ENCODE measurements at regions not wholly inside any gene's neighbourhood (a gene's known extent, or its start where the extent isn't known, plus 50 kb on each side); places are given as distances from the start of the nearest gene placed in this dataset.

DNA sequence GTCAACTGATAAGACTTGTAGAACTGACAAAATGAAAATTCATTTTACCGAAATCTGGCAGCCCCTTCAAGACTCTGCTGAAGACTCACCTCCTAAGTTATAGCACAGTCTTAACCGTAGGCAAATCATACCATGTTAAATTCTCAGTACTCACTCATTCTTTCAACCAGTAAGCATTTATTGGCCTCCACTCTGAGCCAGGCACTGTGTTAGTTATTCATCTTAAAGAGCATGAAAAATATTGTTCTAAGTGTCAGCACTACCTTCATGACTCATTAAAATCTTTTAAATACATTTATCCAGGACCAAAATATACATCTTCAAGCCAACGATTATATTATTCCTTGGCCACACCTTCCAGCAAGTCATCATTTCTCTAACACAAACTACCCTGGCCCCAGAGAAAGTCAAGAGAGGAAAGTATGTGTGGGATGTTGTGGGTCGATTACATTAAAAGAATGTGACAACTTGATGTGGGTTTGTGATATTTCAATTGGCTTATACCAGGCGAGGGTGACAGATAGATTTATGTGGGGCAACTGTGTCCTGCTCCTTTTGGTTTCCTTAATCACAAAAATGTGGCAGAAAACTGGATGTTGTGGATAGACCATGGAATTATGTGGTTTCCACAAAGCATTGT is 55.0 kb downstream of the TMEM30B start:
- no peak for TF ChIP-seq POLR2A (IDR thresholded peaks at IDR 0.05; ENCODE audit: low read depth, low read length)
- DNase-seq (ENCODE audit: insufficient read length, low spot score) (no peak), FAIRE-seq (no peak)

DNA sequence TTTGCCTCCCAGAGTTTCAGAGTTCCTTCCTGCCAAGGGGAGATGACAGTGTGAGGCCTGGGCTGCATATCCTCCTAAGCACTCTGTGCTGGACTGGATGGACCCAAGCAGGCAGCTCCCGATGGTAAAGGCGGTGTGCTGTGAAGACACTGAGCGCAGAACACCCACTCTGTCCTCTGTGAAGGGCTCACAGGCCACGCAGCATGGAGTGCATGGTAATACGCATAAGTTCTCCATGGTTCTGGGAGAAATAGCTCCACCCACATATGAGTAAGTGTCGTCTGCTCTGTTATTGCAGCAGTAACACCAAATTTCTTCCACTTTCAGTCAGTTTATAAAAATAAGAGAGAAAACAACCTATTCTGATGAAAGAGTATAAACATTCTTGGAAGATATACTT is 55.8 kb downstream of the TMEM30B start:
- DNase-seq (ENCODE audit: insufficient read length, low spot score) (no peak), FAIRE-seq (no peak)
- no peak for TF ChIP-seq POLR2A (IDR thresholded peaks at IDR 0.05; ENCODE audit: low read depth, low read length)

DNA sequence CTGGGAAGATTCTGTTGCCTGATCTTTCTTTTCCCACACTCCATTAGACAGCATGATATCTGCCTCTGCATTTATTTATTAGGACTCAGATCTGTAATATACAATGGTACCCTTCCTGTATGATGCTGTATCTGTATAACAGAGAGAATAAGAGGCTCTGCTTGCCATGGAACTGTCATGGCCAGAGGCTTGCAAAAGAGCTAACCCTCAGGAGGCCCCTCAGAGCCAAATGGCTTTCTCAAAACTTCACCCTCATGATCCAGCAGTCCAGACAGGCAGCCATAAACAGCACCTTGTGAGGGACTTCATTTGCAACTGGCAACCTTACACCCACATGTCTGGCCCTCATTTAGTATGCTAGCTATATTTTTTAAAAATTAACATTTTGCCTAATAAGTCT is 57.6 kb downstream of the TMEM30B start:
- TF ChIP-seq POLR2A (IDR thresholded peaks at IDR 0.05; ENCODE audit: low read depth, low read length) = no peak
- no peak for FAIRE-seq
- no peak for DNase-seq (ENCODE audit: insufficient read length, low spot score)

DNA sequence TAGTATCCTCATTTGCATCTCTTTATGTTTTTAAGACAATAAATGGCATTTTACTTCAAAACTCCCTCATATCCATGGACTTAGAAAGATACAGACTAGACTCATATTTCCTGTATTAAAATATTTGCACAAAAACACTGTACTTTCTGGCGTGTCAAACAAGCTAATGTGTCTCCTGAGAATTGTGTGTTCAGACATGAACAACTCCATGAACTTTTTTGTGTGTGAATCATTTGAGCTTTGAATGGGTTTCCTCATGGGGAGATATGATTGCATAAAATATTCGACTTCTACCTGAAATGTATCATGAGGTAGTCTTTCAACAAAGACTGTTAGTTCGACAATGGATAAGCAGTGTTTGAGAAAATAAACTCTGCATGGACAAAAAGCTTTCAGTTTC is 58.8 kb downstream of the TMEM30B start:
- TF ChIP-seq POLR2A (IDR thresholded peaks at IDR 0.05; ENCODE audit: low read depth, low read length) = no peak
- no peak for DNase-seq (ENCODE audit: insufficient read length, low spot score)
- no peak for FAIRE-seq

DNA sequence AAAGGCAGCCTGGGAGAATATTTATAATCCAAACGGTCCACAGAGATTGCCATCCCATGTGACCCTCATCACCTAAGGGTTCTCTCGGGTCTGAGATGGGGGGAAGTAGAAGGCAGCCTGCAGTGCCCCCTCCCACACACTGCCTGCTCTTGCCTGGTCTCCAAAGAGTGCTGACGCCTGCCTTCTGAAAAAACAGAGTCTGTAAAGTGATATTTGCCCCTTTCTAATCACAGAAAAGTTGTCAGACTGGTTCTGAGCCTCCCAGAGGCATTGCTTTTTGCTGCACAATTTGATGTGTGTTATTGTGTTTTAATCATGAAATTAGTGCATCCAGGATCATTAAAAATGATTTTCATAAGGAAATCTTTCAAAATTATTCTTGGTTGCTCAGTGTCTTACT is 59.2 kb downstream of the TMEM30B start:
- no peak for FAIRE-seq
- TF ChIP-seq POLR2A (IDR thresholded peaks at IDR 0.05; ENCODE audit: low read depth, low read length) = no peak
- DNase-seq (ENCODE audit: insufficient read length, low spot score) = no peak

DNA sequence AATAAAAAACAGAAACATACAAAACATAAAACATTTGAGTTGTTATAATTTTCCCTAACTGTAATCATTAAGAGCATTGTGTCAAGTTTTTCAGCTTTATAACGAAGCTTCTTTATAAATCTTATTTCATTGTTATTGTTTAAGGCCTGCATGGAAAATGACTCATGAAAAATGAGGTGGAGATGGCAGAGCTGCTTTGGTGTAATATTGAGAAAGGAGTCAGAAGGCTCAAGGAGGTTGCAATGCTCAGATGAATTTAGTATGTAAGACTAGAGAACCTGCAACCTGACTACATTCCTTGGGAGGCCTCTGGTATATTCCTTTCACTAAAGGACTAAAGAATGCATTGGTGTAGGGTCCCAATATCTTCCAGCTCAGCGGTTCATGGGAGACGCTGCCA is 61.5 kb downstream of the TMEM30B start:
- no peak for TF ChIP-seq POLR2A (IDR thresholded peaks at IDR 0.05; ENCODE audit: low read depth, low read length)
- peak; percentile 36 for FAIRE-seq
- DNase-seq (ENCODE audit: insufficient read length, low spot score) = no peak

DNA sequence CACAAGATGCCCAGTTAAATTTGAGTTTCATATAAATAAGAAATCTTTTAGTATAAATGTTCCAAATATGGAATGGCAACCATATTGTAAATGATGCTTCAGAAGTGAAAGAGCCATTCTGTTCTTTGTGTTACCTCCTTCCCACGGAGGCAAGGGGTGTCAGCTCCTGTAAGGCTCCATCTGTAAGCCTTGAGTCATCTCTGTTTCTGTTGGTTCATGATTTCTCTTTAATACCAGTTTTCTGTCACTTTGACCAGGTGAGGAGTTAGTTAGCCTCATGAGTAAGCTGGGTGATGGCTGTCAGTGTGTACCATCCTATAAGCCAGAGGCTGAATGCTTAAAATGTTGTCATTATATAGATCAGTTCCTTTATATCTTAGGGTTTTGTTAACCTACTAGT is 61.9 kb downstream of the TMEM30B start:
- TF ChIP-seq POLR2A (IDR thresholded peaks at IDR 0.05; ENCODE audit: low read depth, low read length) = no peak
- no peak for DNase-seq (ENCODE audit: insufficient read length, low spot score)
- FAIRE-seq = no peak

DNA sequence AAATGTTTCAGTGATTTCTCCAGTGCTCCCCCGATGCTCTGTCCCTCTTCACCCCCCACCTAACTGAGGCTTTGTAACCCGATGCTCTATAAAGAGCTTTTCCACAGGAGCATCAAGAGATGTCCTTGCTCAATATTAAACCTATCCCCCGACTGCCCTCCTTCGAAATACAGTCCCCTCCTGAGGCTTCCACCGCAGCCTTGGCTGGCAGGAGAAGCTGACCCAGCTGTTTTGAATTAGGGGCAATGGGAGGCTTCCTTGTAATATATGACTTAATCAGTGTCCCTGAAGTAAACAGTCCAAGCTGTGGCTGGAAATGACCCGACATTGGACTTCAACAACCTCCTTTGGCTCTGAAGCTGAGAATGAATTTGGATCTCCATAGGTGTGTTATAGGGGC is 62.4 kb downstream of the TMEM30B start:
- no peak for TF ChIP-seq POLR2A (IDR thresholded peaks at IDR 0.05; ENCODE audit: low read depth, low read length)
- FAIRE-seq (no peak), DNase-seq (ENCODE audit: insufficient read length, low spot score) (no peak)

DNA sequence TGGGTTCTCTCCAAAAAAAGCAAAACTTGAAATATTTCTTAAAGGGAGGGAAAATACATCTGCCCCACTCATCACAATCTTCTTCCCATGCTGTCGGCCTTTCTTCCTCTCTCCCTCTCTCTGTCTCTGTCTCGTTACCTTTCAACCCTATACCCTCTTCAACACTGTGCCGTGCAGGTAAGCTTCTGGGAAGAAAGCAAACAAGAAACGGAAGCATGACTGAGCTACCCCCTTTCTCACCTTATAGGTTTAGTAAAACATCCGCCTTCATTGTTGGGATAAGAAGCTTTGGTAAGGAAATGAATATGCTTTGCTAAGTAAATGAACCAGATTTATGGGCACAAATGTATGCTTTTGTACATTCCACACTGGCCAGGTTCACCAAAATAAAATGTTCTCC is 63.0 kb downstream of the TMEM30B start:
- DNase-seq (ENCODE audit: insufficient read length, low spot score) = no peak
- FAIRE-seq = no peak
- no peak for TF ChIP-seq POLR2A (IDR thresholded peaks at IDR 0.05; ENCODE audit: low read depth, low read length)

DNA sequence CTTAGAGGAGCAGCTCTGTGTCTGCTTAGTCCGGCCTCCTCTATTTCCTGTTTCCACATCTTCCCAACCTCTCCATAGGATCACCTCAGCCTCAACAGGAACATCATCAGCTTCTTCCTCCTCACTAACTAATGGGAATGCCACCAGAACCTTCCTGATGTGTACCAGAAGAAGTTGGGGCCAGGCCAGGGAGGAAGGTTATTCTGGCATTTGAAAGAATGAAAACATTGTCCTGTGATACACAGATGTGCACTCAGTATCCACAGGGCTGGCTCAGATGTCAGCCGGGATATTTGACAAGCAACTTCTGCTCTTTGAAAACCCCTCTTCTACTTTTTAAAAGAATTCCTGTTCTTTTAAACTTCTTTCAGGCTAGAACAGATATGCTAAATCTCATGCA is 63.6 kb downstream of the TMEM30B start:
- no peak for FAIRE-seq

DNA sequence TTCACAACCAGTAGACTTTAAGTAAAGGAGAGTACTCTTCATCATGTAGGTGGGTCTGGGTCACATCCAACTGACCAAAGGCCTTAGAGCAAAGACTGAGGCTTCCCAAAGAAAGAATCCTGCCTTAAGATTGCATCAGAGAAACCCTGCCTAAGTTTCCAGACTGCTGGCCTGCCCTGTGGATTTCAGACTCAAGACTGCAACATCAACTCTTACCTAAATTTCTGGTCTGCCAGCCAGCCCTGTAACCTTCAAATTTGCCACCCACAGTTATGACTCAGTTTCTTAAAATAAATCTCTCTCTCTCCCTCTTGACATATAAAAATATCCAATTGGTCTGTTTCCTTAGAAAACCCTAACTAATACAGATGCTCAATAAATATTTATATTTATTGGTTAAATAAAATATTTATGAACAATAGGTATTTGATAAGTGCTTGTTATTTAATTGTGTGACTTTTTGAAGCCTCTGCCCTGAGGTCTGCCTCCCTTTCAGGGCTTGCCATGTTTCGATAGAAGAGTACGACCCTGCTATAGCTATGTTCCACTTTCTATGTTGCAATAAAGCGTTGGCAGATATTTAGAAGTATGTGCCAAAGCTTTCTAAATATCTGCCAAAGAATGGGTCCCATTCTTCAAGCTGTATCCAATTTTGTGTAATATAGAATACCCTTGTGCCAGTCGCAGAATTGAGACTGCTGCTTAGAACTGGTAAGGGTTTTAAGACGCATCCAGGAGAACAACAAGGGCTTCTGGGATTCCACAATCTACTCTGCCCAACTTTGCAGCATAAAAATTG is 65.7 kb downstream of the TMEM30B start:
- no peak for TF ChIP-seq POLR2A (IDR thresholded peaks at IDR 0.05; ENCODE audit: low read depth, low read length)
- FAIRE-seq = no peak

More for the DNA sequence above, 63.6 kb downstream of the TMEM30B start:
- no peak for DNase-seq (ENCODE audit: insufficient read length, low spot score)
- no peak for TF ChIP-seq POLR2A (IDR thresholded peaks at IDR 0.05; ENCODE audit: low read depth, low read length)

DNA sequence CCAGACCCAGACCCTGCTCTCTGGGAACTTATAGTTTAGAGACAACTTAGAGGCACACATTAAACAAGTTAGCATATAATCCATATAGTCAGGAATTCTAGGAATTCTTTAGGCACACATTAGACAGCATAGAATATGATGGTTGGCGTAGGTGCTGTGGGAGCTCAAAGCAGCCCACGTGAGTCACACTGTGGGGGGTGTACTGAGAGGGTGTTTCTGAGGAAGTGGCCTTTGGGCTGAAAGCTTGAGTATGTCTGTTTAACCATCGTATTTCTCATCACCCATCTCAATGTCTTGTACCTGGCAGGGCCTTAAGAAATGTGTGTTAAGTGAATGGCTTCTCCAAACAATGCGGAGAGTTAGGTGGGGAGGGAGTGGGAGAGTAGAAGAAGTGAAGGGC is 67.2 kb downstream of the TMEM30B start:
- FAIRE-seq = no peak

More for the DNA sequence above, 65.7 kb downstream of the TMEM30B start:
- no peak for DNase-seq (ENCODE audit: insufficient read length, low spot score)

DNA sequence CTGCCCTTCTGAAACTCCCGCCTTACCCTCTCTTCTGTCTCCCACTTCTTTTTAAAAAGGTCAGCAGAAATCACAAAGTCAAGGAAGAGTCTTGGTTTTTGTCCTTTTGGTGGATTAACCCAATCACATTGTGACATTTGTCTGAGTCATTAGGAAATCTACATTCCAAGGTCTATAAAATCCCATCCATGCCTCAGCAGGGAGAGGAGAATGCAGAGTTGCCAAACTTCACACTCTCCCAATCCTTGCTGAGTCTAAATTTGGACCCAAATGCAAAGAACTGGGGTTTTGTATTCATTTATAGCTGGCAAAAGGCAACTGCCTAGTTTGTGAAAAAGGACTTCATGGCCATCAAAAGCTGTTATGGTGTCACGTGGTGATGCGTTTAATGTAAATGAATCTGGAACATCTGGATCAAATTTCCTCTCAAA is 67.9 kb downstream of the TMEM30B start:
- no peak for TF ChIP-seq POLR2A (IDR thresholded peaks at IDR 0.05; ENCODE audit: low read depth, low read length)
- FAIRE-seq (peak; percentile 69), DNase-seq (ENCODE audit: insufficient read length, low spot score) (peak; percentile 9)

More for the DNA sequence above, 67.2 kb downstream of the TMEM30B start:
- DNase-seq (ENCODE audit: insufficient read length, low spot score) = no peak
- no peak for TF ChIP-seq POLR2A (IDR thresholded peaks at IDR 0.05; ENCODE audit: low read depth, low read length)

DNA sequence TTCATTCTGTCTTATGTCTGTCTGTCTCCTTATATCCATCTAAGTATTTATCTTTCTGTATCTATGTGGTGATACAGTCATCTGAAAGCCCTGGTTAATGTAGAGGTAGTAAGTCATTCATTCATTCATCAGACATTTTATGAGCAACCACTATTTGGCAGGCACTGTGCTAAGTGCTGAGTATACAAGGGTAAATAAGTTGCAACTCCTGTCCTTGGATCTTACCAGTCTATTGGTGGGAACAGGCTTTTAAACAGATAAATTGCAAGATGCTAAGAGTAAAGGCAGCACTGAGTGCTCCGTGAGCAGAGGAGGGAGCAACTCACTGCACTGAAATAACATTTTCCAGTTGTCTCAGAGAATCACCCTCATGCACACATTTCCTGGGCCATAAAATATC is 68.6 kb downstream of the TMEM30B start:
- TF ChIP-seq POLR2A (IDR thresholded peaks at IDR 0.05; ENCODE audit: low read depth, low read length) = no peak
- FAIRE-seq = no peak

More for the DNA sequence above, 68.6 kb downstream of the TMEM30B start:
- no peak for DNase-seq (ENCODE audit: insufficient read length, low spot score)

All from H54 (cell line).